ENCODE measurements at regions not wholly inside any gene's neighbourhood (a gene's known extent, or its start where the extent isn't known, plus 50 kb on each side); places are given as distances from the start of the nearest gene placed in this dataset.

- H3K4me1 ChIP-seq, result no peaks in the 10 kb centered on the region
- H3K27me3 ChIP-seq, result no peaks in the 10 kb centered on the region
- no peaks in the 10 kb centered on the region for H3K36me3 ChIP-seq
- H3K4me3 ChIP-seq, result no peak overlapping the region
- no peaks in the 10 kb centered on the region for H3K9me3 ChIP-seq
- 78% methylated on average over 4 of the region's 4 CpGs for WGBS (ENCODE audit: insufficient coverage, low coverage, low lambda C conversion rate, missing lambda C conversion rate)
- ATAC-seq (no peak), DNase-seq (no peak)
- intact Hi-C loops (cut with DNase I), result no loop called here
- no peak overlapping the region for H3K27ac ChIP-seq
- TF ChIP-seq POLR2A (IDR thresholded peaks at IDR 0.05) (no peak), CTCF (IDR thresholded peaks at IDR 0.05) (no peak)
These were observed 923.3 kb downstream of the AACS start for GRCh38 chr12:125988545-125988944.

GRCh38 chr12:125989696-125990095 lies 924.5 kb downstream of the AACS start:
- intact Hi-C loops (cut with DNase I), result no loop called here
- Histone ChIP-seq H3K4me1 (no peaks in the 10 kb centered on the region), H3K36me3 (no peaks in the 10 kb centered on the region), H3K27ac (no peak overlapping the region), H3K9me3 (no peaks in the 10 kb centered on the region), H3K4me3 (no peak overlapping the region), H3K27me3 (no peaks in the 10 kb centered on the region)
- no peak for ATAC-seq
- WGBS (ENCODE audit: insufficient coverage, low coverage, low lambda C conversion rate, missing lambda C conversion rate), result 100% methylated on average over 1 of the region's 2 CpGs
- no peak for DNase-seq
- TF ChIP-seq POLR2A (IDR thresholded peaks at IDR 0.05), result no peak
- TF ChIP-seq CTCF (IDR thresholded peaks at IDR 0.05), result no peak

- Histone ChIP-seq H3K27ac (peak overlapping the region in 2 of 3 donors; percentile 14 to 49), H3K36me3 (no peaks in the 10 kb centered on the region), H3K4me1 (no peaks in the 10 kb centered on the region), H3K4me3 (peak overlapping the region in 2 of 3 donors; percentile 8 to 13), H3K9me3 (no peaks in the 10 kb centered on the region), H3K27me3 (no peaks in the 10 kb centered on the region)
- 25% methylated on average over 4 of the region's 4 CpGs for WGBS (ENCODE audit: insufficient coverage, low coverage, low lambda C conversion rate, missing lambda C conversion rate)
- intact Hi-C loops (cut with DNase I), result no loop called here
- DNase-seq (no peak), ATAC-seq (peak; percentile 83 to 95 (median 92))
- no peak for TF ChIP-seq CTCF (IDR thresholded peaks at IDR 0.05)
- no peak for TF ChIP-seq POLR2A (IDR thresholded peaks at IDR 0.05)
These were observed 931.2 kb downstream of the AACS start for GRCh38 chr12:125996443-125996842.

GRCh38 chr12:125999628-126000027 lies 934.4 kb downstream of the AACS start:
- ATAC-seq, result no peak
- no peak overlapping the region for H3K27ac ChIP-seq

More at GRCh38 chr12:125999628-126000027, 934.4 kb downstream of the AACS start:
- Histone ChIP-seq H3K9me3 (no peaks in the 10 kb centered on the region), H3K4me3 (no peak overlapping the region), H3K27me3 (no peaks in the 10 kb centered on the region), H3K36me3 (no peaks in the 10 kb centered on the region), H3K4me1 (no peaks in the 10 kb centered on the region)
- intact Hi-C loops (cut with DNase I), result no loop called here
- no peak for DNase-seq
- TF ChIP-seq CTCF (IDR thresholded peaks at IDR 0.05) (no peak), POLR2A (IDR thresholded peaks at IDR 0.05) (no peak)
- WGBS (ENCODE audit: insufficient coverage, low coverage, low lambda C conversion rate, missing lambda C conversion rate), result 86% methylated on average over 7 of the region's 7 CpGs
